Testis (tissue), 2 donors: ENCODE measurements at regions not wholly inside any gene's neighbourhood (a gene's known extent, or its start where the extent isn't known, plus 50 kb on each side); places are given as distances from the start of the nearest gene placed in this dataset.

Experiments used
- CTCF ChIP-seq, 3 experiments: fragments of 450-650 bp in 2 of 3; fragments of 200-600 bp in 1 of 3; sonication (generic) in 1 of 3; IDR thresholded peaks; one replicate each; pipeline ENCODE4 v1.5.1; 2016 to 2019; ENCODE audit warnings: antibody characterized with exemption in 3 of 3, mild to moderate bottlenecking in 2 of 3, moderate library complexity in 1 of 3
- POLR2A ChIP-seq: fragments of 450-650 bp; IDR thresholded peaks from one replicate; pipeline ENCODE4 v1.6.1; 2017; ENCODE audit warnings: antibody characterized with exemption, mild to moderate bottlenecking, moderate library complexity

DNA sequence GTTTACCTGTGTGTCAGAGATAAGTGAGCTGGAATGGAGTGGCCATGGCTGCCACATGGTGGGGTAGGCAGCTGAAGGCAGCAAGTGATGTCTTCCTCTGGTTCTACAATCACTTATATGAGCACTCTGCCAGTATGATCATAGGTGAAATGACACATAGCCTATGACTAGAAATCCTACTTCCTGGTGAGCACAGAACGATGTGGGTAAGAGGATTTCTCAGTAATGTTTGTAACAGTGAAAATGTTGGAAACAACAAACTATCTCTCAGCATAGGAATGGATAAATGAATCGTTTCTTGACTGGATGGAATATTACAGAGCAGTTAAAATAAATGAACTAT, 187.0 kb upstream of the S1PR3 start:
- no peak for TF ChIP-seq CTCF (IDR thresholded peaks at IDR 0.05)
- TF ChIP-seq POLR2A = no peak
